ENCODE measurements at regions not wholly inside any gene's neighbourhood (a gene's known extent, or its start where the extent isn't known, plus 50 kb on each side); places are given as distances from the start of the nearest gene placed in this dataset.

- no peak for FAIRE-seq
- Mint-ChIP-seq H3K4me3 (ENCODE audit: unreplicated experiment) (no peak overlapping the region), H3K27ac (ENCODE audit: unreplicated experiment) (no peak overlapping the region), H3K27me3 (ENCODE audit: low read depth, unreplicated experiment) (peaks cover 4% of the 10 kb centered on the region), H3K4me1 (ENCODE audit: low read depth, unreplicated experiment) (no peaks in the 10 kb centered on the region), H3K9me3 (ENCODE audit: unreplicated experiment) (peaks cover 6% of the 10 kb centered on the region), H3K36me3 (ENCODE audit: low read depth, unreplicated experiment) (no peaks in the 10 kb centered on the region)
- Histone ChIP-seq H3K79me2 (ENCODE audit: insufficient read depth, low read length) (no peaks in the 10 kb centered on the region), H4K20me1 (ENCODE audit: insufficient read depth, low read length) (no peaks in the 10 kb centered on the region), H3K9ac (ENCODE audit: low read length) (no peak overlapping the region), H3K27ac (ENCODE audit: low read depth, low read length) (no peak overlapping the region), H3K27me3 (ENCODE audit: insufficient read depth, low read length) (no peaks in the 10 kb centered on the region), H3K9me3 (ENCODE audit: insufficient read depth, low read depth, low read length) (no peaks in the 10 kb centered on the region), H2AFZ (ENCODE audit: low read depth, low read length) (no peak overlapping the region), H3K4me2 (ENCODE audit: low read length) (no peak overlapping the region), H3K36me3 (ENCODE audit: insufficient read depth, low read length) (no peaks in the 10 kb centered on the region), H3K4me1 (ENCODE audit: insufficient read depth, low read length) (no peaks in the 10 kb centered on the region), H3K4me3 (ENCODE audit: insufficient read depth, low read depth, low read length) (no peak overlapping the region)
- DNase-seq (ENCODE audit: low read depth) = no peak
- TF ChIP-seq CTCF (IDR thresholded peaks at IDR 0.05; ENCODE audit: insufficient read depth, low read depth, low read length) = no peak
- TF ChIP-seq EZH2 (IDR thresholded peaks at IDR 0.05; ENCODE audit: insufficient read depth, low read length) = no peak
Measured at GRCh38 chr1:58135821-58136321, 410.7 kb downstream of the OMA1 start.

GRCh38 chr1:58133562-58133961 is 413.0 kb downstream of the OMA1 start:
- Histone ChIP-seq H4K20me1 (ENCODE audit: insufficient read depth, low read length) (no peaks in the 10 kb centered on the region), H3K4me1 (ENCODE audit: insufficient read depth, low read length) (no peaks in the 10 kb centered on the region), H3K9me3 (ENCODE audit: insufficient read depth, low read depth, low read length) (no peaks in the 10 kb centered on the region), H2AFZ (ENCODE audit: low read depth, low read length) (no peak overlapping the region), H3K9ac (ENCODE audit: low read length) (no peak overlapping the region), H3K79me2 (ENCODE audit: insufficient read depth, low read length) (no peaks in the 10 kb centered on the region), H3K4me2 (ENCODE audit: low read length) (no peak overlapping the region), H3K36me3 (ENCODE audit: insufficient read depth, low read length) (no peaks in the 10 kb centered on the region), H3K4me3 (ENCODE audit: insufficient read depth, low read depth, low read length) (no peak overlapping the region), H3K27me3 (ENCODE audit: insufficient read depth, low read length) (no peaks in the 10 kb centered on the region), H3K27ac (ENCODE audit: low read depth, low read length) (no peak overlapping the region)
- TF ChIP-seq CTCF (IDR thresholded peaks at IDR 0.05; ENCODE audit: insufficient read depth, low read depth, low read length) (no peak), EZH2 (IDR thresholded peaks at IDR 0.05; ENCODE audit: insufficient read depth, low read length) (no peak)
- no peaks in the 10 kb centered on the region for H3K36me3 Mint-ChIP-seq (ENCODE audit: low read depth, unreplicated experiment)
- DNase-seq (ENCODE audit: low read depth) (no peak), FAIRE-seq (no peak)
- H3K27me3 Mint-ChIP-seq (ENCODE audit: low read depth, unreplicated experiment) = peaks cover 4% of the 10 kb centered on the region
- no peak overlapping the region for H3K4me3 Mint-ChIP-seq (ENCODE audit: unreplicated experiment)
- H3K27ac Mint-ChIP-seq (ENCODE audit: unreplicated experiment) = no peak overlapping the region
- H3K9me3 Mint-ChIP-seq (ENCODE audit: unreplicated experiment) = peaks cover 6% of the 10 kb centered on the region
- H3K4me1 Mint-ChIP-seq (ENCODE audit: low read depth, unreplicated experiment) = no peaks in the 10 kb centered on the region

- Mint-ChIP-seq H3K9me3 (ENCODE audit: unreplicated experiment) (no peaks in the 10 kb centered on the region), H3K27me3 (ENCODE audit: low read depth, unreplicated experiment) (no peaks in the 10 kb centered on the region)
- TF ChIP-seq EZH2 (IDR thresholded peaks at IDR 0.05; ENCODE audit: insufficient read depth, low read length) = no peak
- TF ChIP-seq CTCF (IDR thresholded peaks at IDR 0.05; ENCODE audit: insufficient read depth, low read depth, low read length) = no peak
Measured at GRCh38 chr1:58123051-58123450, 423.5 kb downstream of the OMA1 start.

More at GRCh38 chr1:58123051-58123450, 423.5 kb downstream of the OMA1 start:
- no peak for FAIRE-seq
- no peak overlapping the region for H3K27ac Mint-ChIP-seq (ENCODE audit: unreplicated experiment)
- Histone ChIP-seq H2AFZ (ENCODE audit: low read depth, low read length) (no peak overlapping the region), H3K9me3 (ENCODE audit: insufficient read depth, low read depth, low read length) (peaks cover 2% of the 10 kb centered on the region), H3K4me2 (ENCODE audit: low read length) (no peak overlapping the region), H3K4me3 (ENCODE audit: insufficient read depth, low read depth, low read length) (no peak overlapping the region), H3K36me3 (ENCODE audit: insufficient read depth, low read length) (no peaks in the 10 kb centered on the region), H3K9ac (ENCODE audit: low read length) (no peak overlapping the region), H3K79me2 (ENCODE audit: insufficient read depth, low read length) (no peaks in the 10 kb centered on the region), H3K27me3 (ENCODE audit: insufficient read depth, low read length) (no peaks in the 10 kb centered on the region), H3K27ac (ENCODE audit: low read depth, low read length) (no peak overlapping the region), H4K20me1 (ENCODE audit: insufficient read depth, low read length) (no peaks in the 10 kb centered on the region), H3K4me1 (ENCODE audit: insufficient read depth, low read length) (no peaks in the 10 kb centered on the region)
- no peaks in the 10 kb centered on the region for H3K4me1 Mint-ChIP-seq (ENCODE audit: low read depth, unreplicated experiment)
- no peak for DNase-seq (ENCODE audit: low read depth)
- no peak overlapping the region for H3K4me3 Mint-ChIP-seq (ENCODE audit: unreplicated experiment)
- no peaks in the 10 kb centered on the region for H3K36me3 Mint-ChIP-seq (ENCODE audit: low read depth, unreplicated experiment)

Data from astrocyte (in vitro differentiated cells and primary cell).